ENCODE measurements at regions not wholly inside any gene's neighbourhood (a gene's known extent, or its start where the extent isn't known, plus 50 kb on each side); places are given as distances from the start of the nearest gene placed in this dataset.
"Not testable (repeated sequence)": the region's sequence is repeated elsewhere in the genome, so short reads cannot be mapped to it uniquely, and the experiment has no call there.

DNA sequence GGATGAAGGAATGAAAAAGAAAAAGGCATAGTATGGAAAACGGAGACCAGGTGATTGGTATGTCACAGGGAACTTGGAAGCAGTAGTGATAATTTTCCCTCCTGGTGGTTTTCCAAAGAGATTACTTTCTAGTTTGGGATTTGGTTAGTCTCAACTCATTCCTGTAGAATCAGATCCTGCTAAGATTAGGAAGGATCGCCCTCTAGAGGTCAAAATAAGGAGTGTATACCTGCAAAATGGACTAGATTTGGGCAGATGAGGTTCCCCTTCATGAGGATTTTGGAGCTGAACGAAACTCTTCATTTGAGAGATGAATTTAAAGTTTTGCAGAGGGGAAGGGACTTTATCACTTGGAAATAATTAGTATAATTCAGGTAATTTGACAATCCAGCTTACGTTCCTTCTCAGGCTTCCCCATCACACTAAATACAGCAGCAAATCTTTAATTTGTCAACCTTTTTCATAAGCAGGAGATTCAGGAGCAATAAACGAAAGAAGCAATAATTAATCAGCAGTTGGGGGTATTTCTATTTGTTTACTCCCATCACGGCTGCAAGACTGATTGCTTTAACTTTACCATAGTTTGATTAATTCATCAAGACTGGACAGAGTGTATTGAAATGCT is 65.2 kb downstream of the CCDC195 start:
- no peak overlapping the region for H3K27ac Mint-ChIP-seq
- ATAC-seq: peak; percentile 60 to 71 (median 63)

DNA sequence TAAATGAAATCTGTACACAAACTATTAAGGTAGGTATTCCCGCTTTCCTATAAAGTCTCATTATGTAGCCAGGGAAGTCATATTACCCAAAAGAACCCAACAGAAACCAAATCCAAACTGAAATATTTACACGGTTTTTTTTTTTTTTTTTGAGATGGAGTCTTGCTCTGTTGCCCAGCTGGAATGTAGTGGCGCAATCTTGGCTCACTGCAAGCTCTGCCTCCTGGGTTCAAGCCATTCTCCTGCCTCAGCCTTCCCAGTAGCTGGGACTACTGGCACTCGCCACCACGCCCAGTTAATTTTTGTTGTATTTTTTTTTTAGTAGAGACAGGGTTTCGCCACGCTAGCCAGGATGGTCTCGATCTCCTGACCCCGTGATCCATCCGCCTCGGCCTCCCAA is 62.5 kb upstream of the CUL3 start:
- H3K4me3 Mint-ChIP-seq; H3K4me1 ChIP-seq (ENCODE audit: control insufficient read depth, insufficient read depth, low read length); intact Hi-C loops (cut with micrococcal nuclease); ATAC-seq; H3K27ac Mint-ChIP-seq; H3K36me3 ChIP-seq (ENCODE audit: control insufficient read depth, insufficient read depth, low read length); H3K36me3 Mint-ChIP-seq; H3K27me3 Mint-ChIP-seq (ENCODE audit: low read depth in 2 of 2); H3K9me3 ChIP-seq (ENCODE audit: control insufficient read depth, insufficient read depth, low read length); H3K27ac ChIP-seq (ENCODE audit: low read length); H3K4me3 ChIP-seq (ENCODE audit: low read length); H3K27me3 ChIP-seq (ENCODE audit: control insufficient read depth, insufficient read depth, low read length); DNase-seq; H3K4me1 Mint-ChIP-seq; H3K9me3 Mint-ChIP-seq: not testable (repeated sequence)
- 90% methylated on average over 8 of the region's 11 CpGs for whole genome bisulfite sequencing (ENCODE audit: insufficient coverage)

More for the DNA sequence above, 65.2 kb downstream of the CCDC195 start:
- H3K4me1 Mint-ChIP-seq: no peaks in the 10 kb centered on the region
- Histone ChIP-seq H3K27me3 (ENCODE audit: control insufficient read depth, insufficient read depth, low read length) (no peaks in the 10 kb centered on the region), H3K27ac (ENCODE audit: low read length) (no peak overlapping the region), H3K4me1 (ENCODE audit: control insufficient read depth, insufficient read depth, low read length) (no peaks in the 10 kb centered on the region), H3K4me3 (ENCODE audit: low read length) (no peak overlapping the region), H3K9me3 (ENCODE audit: control insufficient read depth, insufficient read depth, low read length) (no peaks in the 10 kb centered on the region), H3K36me3 (ENCODE audit: control insufficient read depth, insufficient read depth, low read length) (no peaks in the 10 kb centered on the region)
- intact Hi-C loops (cut with micrococcal nuclease): loop anchor here (1.0 kb wide), 2 partner anchors 202 to 294 kb away; no protein-coding TSS in a partner anchor
- no peaks in the 10 kb centered on the region for H3K9me3 Mint-ChIP-seq
- TF ChIP-seq, protein P1, sequence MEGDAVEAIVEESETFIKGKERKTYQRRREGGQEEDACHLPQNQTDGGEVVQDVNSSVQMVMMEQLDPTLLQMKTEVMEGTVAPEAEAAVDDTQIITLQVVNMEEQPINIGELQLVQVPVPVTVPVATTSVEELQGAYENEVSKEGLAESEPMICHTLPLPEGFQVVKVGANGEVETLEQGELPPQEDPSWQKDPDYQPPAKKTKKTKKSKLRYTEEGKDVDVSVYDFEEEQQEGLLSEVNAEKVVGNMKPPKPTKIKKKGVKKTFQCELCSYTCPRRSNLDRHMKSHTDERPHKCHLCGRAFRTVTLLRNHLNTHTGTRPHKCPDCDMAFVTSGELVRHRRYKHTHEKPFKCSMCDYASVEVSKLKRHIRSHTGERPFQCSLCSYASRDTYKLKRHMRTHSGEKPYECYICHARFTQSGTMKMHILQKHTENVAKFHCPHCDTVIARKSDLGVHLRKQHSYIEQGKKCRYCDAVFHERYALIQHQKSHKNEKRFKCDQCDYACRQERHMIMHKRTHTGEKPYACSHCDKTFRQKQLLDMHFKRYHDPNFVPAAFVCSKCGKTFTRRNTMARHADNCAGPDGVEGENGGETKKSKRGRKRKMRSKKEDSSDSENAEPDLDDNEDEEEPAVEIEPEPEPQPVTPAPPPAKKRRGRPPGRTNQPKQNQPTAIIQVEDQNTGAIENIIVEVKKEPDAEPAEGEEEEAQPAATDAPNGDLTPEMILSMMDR (IDR thresholded peaks at IDR 0.05): peak; percentile 77
- H3K27me3 Mint-ChIP-seq (ENCODE audit: low read depth in 2 of 2): peaks cover 6% of the 10 kb centered on the region in 2 donors
- H3K36me3 Mint-ChIP-seq: no peaks in the 10 kb centered on the region
- 35% methylated on average over 4 of the region's 6 CpGs for WGBS (ENCODE audit: insufficient coverage)
- DNase-seq: peak in 1 of 2 donors; percentile 75
- no peak overlapping the region for H3K4me3 Mint-ChIP-seq

DNA sequence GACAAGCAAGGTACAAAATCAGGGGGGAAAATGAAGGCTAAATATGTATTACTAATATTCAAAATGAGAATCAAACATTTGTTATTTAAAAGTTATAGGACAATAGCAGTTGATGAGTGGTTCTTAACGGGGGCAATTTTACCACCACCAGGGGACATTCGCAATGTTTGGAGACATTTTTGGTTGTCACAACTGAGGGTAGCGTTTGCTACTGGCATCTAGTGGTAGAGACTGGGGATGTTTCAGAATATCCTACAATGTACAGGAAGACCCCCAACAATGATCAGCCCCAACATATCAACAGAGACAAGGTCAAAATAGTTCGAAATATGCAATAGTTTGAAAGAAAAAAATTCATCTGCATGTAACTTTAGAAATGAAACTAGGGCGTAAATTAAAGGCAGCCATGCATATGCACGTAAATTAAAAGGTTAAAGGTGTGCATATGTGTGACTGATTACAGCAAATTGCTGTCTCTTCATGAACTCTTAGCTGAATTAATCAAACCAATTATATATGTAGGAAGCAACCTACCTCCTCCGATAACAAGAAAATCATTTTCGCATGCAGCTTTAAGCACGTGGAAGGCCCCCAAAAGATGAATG is 61.2 kb upstream of the CUL3 start:
- ATAC-seq (peak in 2 of 3 donors; percentile 48 to 49), DNase-seq (peak in 1 of 2 donors; percentile 56)
- H3K4me1 Mint-ChIP-seq: no peaks in the 10 kb centered on the region
- Histone ChIP-seq H3K27ac (ENCODE audit: low read length) (no peak overlapping the region), H3K4me1 (ENCODE audit: control insufficient read depth, insufficient read depth, low read length) (no peaks in the 10 kb centered on the region), H3K4me3 (ENCODE audit: low read length) (no peak overlapping the region), H3K9me3 (ENCODE audit: control insufficient read depth, insufficient read depth, low read length) (no peaks in the 10 kb centered on the region), H3K27me3 (ENCODE audit: control insufficient read depth, insufficient read depth, low read length) (no peaks in the 10 kb centered on the region), H3K36me3 (ENCODE audit: control insufficient read depth, insufficient read depth, low read length) (no peaks in the 10 kb centered on the region)
- H3K27me3 Mint-ChIP-seq (ENCODE audit: low read depth in 2 of 2): peaks cover 6 to 13% of the 10 kb centered on the region in 2 donors
- H3K27ac Mint-ChIP-seq: no peak overlapping the region
- 67% methylated on average over 7 of the region's 9 CpGs for WGBS (ENCODE audit: insufficient coverage)
- no peaks in the 10 kb centered on the region for H3K36me3 Mint-ChIP-seq
- no peaks in the 10 kb centered on the region for H3K9me3 Mint-ChIP-seq
- TF ChIP-seq, protein P1 (IDR thresholded peaks at IDR 0.05): peak; percentile 32
- intact Hi-C loops (cut with micrococcal nuclease): loop anchor here (1.0 kb wide), 1 partner anchor 289 kb away; no protein-coding TSS in a partner anchor
- no peak overlapping the region for H3K4me3 Mint-ChIP-seq

DNA sequence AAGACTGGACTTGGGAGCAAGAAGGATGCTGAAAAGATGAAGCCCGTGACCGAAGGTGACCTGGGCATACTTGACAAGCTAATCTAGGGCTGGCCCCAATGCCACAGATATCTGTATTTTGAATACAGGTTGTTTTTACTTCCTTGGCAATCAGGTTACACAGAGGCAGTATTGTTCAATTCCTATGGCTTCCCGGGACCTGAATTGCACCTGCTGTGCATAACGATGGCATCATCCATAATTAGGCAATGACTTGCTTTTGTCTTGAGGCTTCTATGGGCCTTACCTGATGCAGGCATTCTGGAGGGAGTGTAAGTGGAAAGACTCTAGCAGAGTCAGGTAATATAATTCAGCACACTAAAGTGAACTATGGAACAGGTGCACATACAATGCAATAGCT is 60.6 kb upstream of the CUL3 start:
- TF ChIP-seq, protein P1 (IDR thresholded peaks at IDR 0.05): no peak
- Mint-ChIP-seq H3K4me3 (no peak overlapping the region), H3K27me3 (ENCODE audit: low read depth in 2 of 2) (peaks cover under 1 to 7% of the 10 kb centered on the region in 2 donors), H3K36me3 (no peaks in the 10 kb centered on the region), H3K9me3 (no peaks in the 10 kb centered on the region), H3K4me1 (no peaks in the 10 kb centered on the region), H3K27ac (no peak overlapping the region)
- WGBS (ENCODE audit: insufficient coverage): 89% methylated on average over 4 of the region's 4 CpGs
- H3K27ac ChIP-seq (ENCODE audit: low read length): no peak overlapping the region
- H3K4me3 ChIP-seq (ENCODE audit: low read length): no peak overlapping the region
- no peaks in the 10 kb centered on the region for H3K9me3 ChIP-seq (ENCODE audit: control insufficient read depth, insufficient read depth, low read length)
- intact Hi-C loops (cut with micrococcal nuclease): loop anchor here (1.0 kb wide), 1 partner anchor 288 kb away; no protein-coding TSS in a partner anchor
- ATAC-seq: no peak
- H3K4me1 ChIP-seq (ENCODE audit: control insufficient read depth, insufficient read depth, low read length): no peaks in the 10 kb centered on the region
- no peak for DNase-seq
- no peaks in the 10 kb centered on the region for H3K36me3 ChIP-seq (ENCODE audit: control insufficient read depth, insufficient read depth, low read length)
- no peaks in the 10 kb centered on the region for H3K27me3 ChIP-seq (ENCODE audit: control insufficient read depth, insufficient read depth, low read length)
